A673 (cell line): ENCODE measurements at regions not wholly inside any gene's neighbourhood (a gene's known extent, or its start where the extent isn't known, plus 50 kb on each side); places are given as distances from the start of the nearest gene placed in this dataset.

Source experiments
- EZH2 ChIP-seq: fragments of 200-600 bp; sonication (generic); IDR thresholded peaks from 2 replicates; pipeline ENCODE4 v1.6.1; 2017; ENCODE audit warnings: borderline replicate concordance, low read depth, mild to moderate bottlenecking, mixed read lengths, antibody characterized with exemption, low read length; ENCODE audit not compliant: poor library complexity, severe bottlenecking
- TF ChIP-seq, protein P1 (sequence below): fragments of 300-800, 200-600 bp; sonication (generic); conservative IDR thresholded peaks from 2 replicates; pipeline ENCODE4 v1.5.1; 2017; ENCODE audit warnings: low read depth, mild to moderate bottlenecking, antibody characterized with exemption, low read length, moderate library complexity, mixed read lengths

DNA sequence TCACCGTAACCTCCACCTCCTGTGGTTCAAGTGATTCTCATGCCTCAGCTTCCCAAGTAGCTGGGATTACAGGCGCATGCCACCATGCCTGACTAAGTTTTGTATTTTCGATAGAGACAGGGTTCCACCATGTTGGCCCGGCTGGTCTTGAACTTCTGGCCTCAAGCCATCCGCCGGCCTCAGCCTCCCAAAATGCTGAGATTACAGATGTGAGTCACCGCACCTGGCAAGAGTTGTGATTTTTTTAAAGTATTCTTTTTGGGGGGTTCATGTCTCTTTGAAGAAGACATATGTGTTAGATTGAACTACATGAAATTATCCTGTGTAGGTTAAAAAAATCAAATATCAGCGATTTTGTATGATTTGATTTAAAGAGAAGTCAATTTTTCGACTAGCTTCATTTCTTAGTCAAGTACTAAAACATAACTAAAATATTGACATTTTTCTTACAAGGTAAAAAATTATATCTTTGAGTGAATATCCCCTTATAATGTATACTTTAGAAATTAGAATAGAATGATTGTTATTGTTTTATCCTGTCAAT lies 60.3 kb upstream of the ANTXR2 start:
- TF ChIP-seq, protein P1, sequence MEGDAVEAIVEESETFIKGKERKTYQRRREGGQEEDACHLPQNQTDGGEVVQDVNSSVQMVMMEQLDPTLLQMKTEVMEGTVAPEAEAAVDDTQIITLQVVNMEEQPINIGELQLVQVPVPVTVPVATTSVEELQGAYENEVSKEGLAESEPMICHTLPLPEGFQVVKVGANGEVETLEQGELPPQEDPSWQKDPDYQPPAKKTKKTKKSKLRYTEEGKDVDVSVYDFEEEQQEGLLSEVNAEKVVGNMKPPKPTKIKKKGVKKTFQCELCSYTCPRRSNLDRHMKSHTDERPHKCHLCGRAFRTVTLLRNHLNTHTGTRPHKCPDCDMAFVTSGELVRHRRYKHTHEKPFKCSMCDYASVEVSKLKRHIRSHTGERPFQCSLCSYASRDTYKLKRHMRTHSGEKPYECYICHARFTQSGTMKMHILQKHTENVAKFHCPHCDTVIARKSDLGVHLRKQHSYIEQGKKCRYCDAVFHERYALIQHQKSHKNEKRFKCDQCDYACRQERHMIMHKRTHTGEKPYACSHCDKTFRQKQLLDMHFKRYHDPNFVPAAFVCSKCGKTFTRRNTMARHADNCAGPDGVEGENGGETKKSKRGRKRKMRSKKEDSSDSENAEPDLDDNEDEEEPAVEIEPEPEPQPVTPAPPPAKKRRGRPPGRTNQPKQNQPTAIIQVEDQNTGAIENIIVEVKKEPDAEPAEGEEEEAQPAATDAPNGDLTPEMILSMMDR, result no peak
- no peak for TF ChIP-seq EZH2
